SK-N-SH treated with all-trans-retinoic acid at 6 μM for 48 hours (cell line): ENCODE measurements at regions not wholly inside any gene's neighbourhood (a gene's known extent, or its start where the extent isn't known, plus 50 kb on each side); places are given as distances from the start of the nearest gene placed in this dataset.

Experiments used
- ARNTL ChIP-seq: fragments of 450-650 bp; formaldehyde crosslinking; IDR thresholded peaks from 2 replicates; pipeline ENCODE4 v1.5.0; 2020; ENCODE audit warnings: low read depth, mild to moderate bottlenecking, moderate library complexity, borderline replicate concordance
- BACH2 ChIP-seq: fragments of 250-450 bp; sonication (Bioruptor Pico); IDR thresholded peaks from 2 replicates; pipeline ENCODE4 v1.9.0; 2021; ENCODE audit warnings: mild to moderate bottlenecking, borderline replicate concordance
- ISL1 ChIP-seq: fragments of 250-450 bp; sonication (Bioruptor Pico); IDR thresholded peaks from 2 replicates; pipeline ENCODE4 v2.1.2; 2022; ENCODE audit warnings: mild to moderate bottlenecking, moderate library complexity
- OSR1 ChIP-seq: fragments of 250-450 bp; sonication (Bioruptor Pico); IDR thresholded peaks from 2 replicates; pipeline ENCODE4 v1.8.0; 2022; ENCODE audit warnings: moderate library complexity, mild to moderate bottlenecking, inconsistent platforms
- PATZ1 ChIP-seq: fragments of 250-450 bp; sonication (Bioruptor Pico); IDR thresholded peaks from 2 replicates; pipeline ENCODE4 v1.8.0; 2020; ENCODE audit warnings: mild to moderate bottlenecking, moderate library complexity, borderline replicate concordance
- POU6F1 ChIP-seq: fragments of 250-450 bp; sonication (Bioruptor Pico); IDR thresholded peaks from 2 replicates; pipeline ENCODE4 v1.8.0; 2021; ENCODE audit warnings: low read depth, mild to moderate bottlenecking, moderate library complexity, borderline replicate concordance
- PPARA ChIP-seq: fragments of 250-450 bp; sonication (Bioruptor Pico); IDR thresholded peaks from 2 replicates; pipeline ENCODE4 v1.5.0; 2020; ENCODE audit warnings: mild to moderate bottlenecking, borderline replicate concordance
- TOX ChIP-seq: fragments of 250-450 bp; sonication (Bioruptor Pico); IDR thresholded peaks from 2 replicates; pipeline ENCODE4 v1.8.0; 2021; ENCODE audit warnings: mild to moderate bottlenecking, moderate library complexity, borderline replicate concordance
- TSHZ2 ChIP-seq: fragments of 250-450 bp; sonication (Bioruptor Pico); IDR thresholded peaks from 2 replicates; pipeline ENCODE4 v1.5.0; 2020; ENCODE audit warnings: mild to moderate bottlenecking, moderate library complexity
- ZC3H10 ChIP-seq: fragments of 250-450 bp; sonication (Bioruptor Pico); IDR thresholded peaks from 2 replicates; pipeline ENCODE4 v1.5.1; 2021; ENCODE audit warnings: mild to moderate bottlenecking, moderate library complexity
- ZFP3 ChIP-seq: fragments of 250-450 bp; sonication (Bioruptor Pico); IDR thresholded peaks from 2 replicates; pipeline ENCODE4 v1.5.0; 2020; ENCODE audit warnings: mild to moderate bottlenecking, moderate library complexity
- ZNF70 ChIP-seq: fragments of 450-650 bp; formaldehyde crosslinking; IDR thresholded peaks from 2 replicates; pipeline ENCODE4 v1.5.0; 2020; ENCODE audit warnings: mild to moderate bottlenecking, moderate library complexity

DNA sequence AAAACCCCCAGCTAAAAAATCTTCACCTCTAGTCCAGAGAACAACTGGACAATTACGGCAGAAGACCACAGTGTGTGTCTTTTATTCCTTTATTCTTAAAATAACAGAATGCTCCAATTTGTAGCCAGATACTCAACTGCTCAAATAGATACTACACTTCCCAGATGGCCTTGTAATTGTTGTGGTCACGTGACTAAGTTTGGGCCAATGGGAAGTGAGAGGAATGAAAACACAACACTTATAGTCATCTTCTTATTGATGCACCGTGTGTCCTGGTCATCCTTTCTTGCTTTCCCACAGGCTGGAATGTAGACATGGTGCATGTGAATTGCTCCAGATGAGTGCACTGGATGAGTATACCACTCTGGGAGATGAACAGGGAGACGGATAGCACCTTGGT lies 145.1 kb downstream of the CDC42EP3 start:
- no peak for TF ChIP-seq PATZ1
- no peak for TF ChIP-seq ISL1
- TF ChIP-seq ZNF70 (CRISPR knock-in tag) = no peak
- no peak for TF ChIP-seq TOX
- no peak for TF ChIP-seq ARNTL
- no peak for TF ChIP-seq TSHZ2 (CRISPR knock-in tag)
- TF ChIP-seq ZC3H10 (CRISPR knock-in tag) = no peak
- TF ChIP-seq BACH2 (CRISPR knock-in tag) = no peak
- no peak for TF ChIP-seq ZFP3 (CRISPR knock-in tag)
- no peak for TF ChIP-seq POU6F1
- no peak for TF ChIP-seq OSR1 (CRISPR knock-in tag)
- no peak for TF ChIP-seq PPARA (CRISPR knock-in tag)
